Activated CD4-positive, CD25-positive, alpha-beta regulatory T cell treated with anti-CD3 and anti-CD28 coated beads, Interleukin-2, amount 50 U/mL, for 72 hours (primary cell): ENCODE measurements at regions not wholly inside any gene's neighbourhood (a gene's known extent, or its start where the extent isn't known, plus 50 kb on each side); places are given as distances from the start of the nearest gene placed in this dataset.
"Not testable (repeated sequence)": the region's sequence is repeated elsewhere in the genome, so short reads cannot be mapped to it uniquely, and the experiment has no call there.

ENCODE experiments used
- DNase-seq: peaks from one replicate; pipeline ENCODE4 v3.0.0; 2021

GRCh38 chr16:72590151-72590937 lies 418.4 kb upstream of the PMFBP1 start:
- DNase-seq = no peak

- DNase-seq = no peak
Measured at GRCh38 chr16:72588551-72588950, 416.6 kb upstream of the PMFBP1 start.

GRCh38 chr16:72578061-72578460 lies 406.1 kb upstream of the PMFBP1 start:
- not testable (repeated sequence) for DNase-seq

- DNase-seq = no peak
Measured at GRCh38 chr16:72576189-72576588, 404.2 kb upstream of the PMFBP1 start.

GRCh38 chr16:72569677-72570076 lies 397.7 kb upstream of the PMFBP1 start:
- DNase-seq = no peak

- no peak for DNase-seq
Measured at GRCh38 chr16:72568502-72568901, 396.5 kb upstream of the PMFBP1 start.

GRCh38 chr16:72566174-72566573 lies 394.2 kb upstream of the PMFBP1 start:
- DNase-seq = no peak

- no peak for DNase-seq
Measured at GRCh38 chr16:72565106-72565505, 393.2 kb upstream of the PMFBP1 start.

- no peak for DNase-seq
Measured at GRCh38 chr16:72560617-72561016, 388.7 kb upstream of the PMFBP1 start.

GRCh38 chr16:72558501-72558900 lies 386.5 kb upstream of the PMFBP1 start:
- no peak for DNase-seq

- no peak for DNase-seq
Measured at GRCh38 chr16:72554935-72555334, 383.0 kb upstream of the PMFBP1 start.

GRCh38 chr16:72552654-72553053 lies 380.7 kb upstream of the PMFBP1 start:
- DNase-seq = no peak

GRCh38 chr16:72551649-72552048 lies 379.7 kb upstream of the PMFBP1 start:
- no peak for DNase-seq

- no peak for DNase-seq
Measured at GRCh38 chr16:72549878-72550277, 377.9 kb upstream of the PMFBP1 start.

- no peak for DNase-seq
Measured at GRCh38 chr16:72542102-72542501, 370.1 kb upstream of the PMFBP1 start.

- no peak for DNase-seq
Measured at GRCh38 chr16:72537664-72538063, 365.7 kb upstream of the PMFBP1 start.

- DNase-seq = no peak
Measured at GRCh38 chr16:72536723-72537435, 364.9 kb upstream of the PMFBP1 start.

GRCh38 chr16:72532906-72533410 lies 361.0 kb upstream of the PMFBP1 start:
- no peak for DNase-seq

- no peak for DNase-seq
Measured at GRCh38 chr16:72530434-72530833, 358.5 kb upstream of the PMFBP1 start.

GRCh38 chr16:72523087-72523486 lies 351.1 kb upstream of the PMFBP1 start:
- no peak for DNase-seq

- no peak for DNase-seq
Measured at GRCh38 chr16:72517154-72517553, 345.2 kb upstream of the PMFBP1 start.

- DNase-seq = no peak
Measured at GRCh38 chr16:72511171-72511570, 339.2 kb upstream of the PMFBP1 start.

- no peak for DNase-seq
Measured at GRCh38 chr16:72508191-72508590, 336.2 kb upstream of the PMFBP1 start.

- no peak for DNase-seq
Measured at GRCh38 chr16:72502594-72503005, 330.6 kb upstream of the PMFBP1 start.
